Activated T-cell treated with anti-CD3 and anti-CD28 coated beads, Interleukin-2, amount 50 U/mL, for 1 hour (primary cell): ENCODE measurements at regions not wholly inside any gene's neighbourhood (a gene's known extent, or its start where the extent isn't known, plus 50 kb on each side); places are given as distances from the start of the nearest gene placed in this dataset.

Experiments used
- DNase-seq: peaks from one replicate; pipeline ENCODE4 v3.0.0-alpha.2; 2020

GRCh38 chr16:50991436-50991835 is 159.6 kb downstream of the SALL1 start:
- DNase-seq = no peak

DNA sequence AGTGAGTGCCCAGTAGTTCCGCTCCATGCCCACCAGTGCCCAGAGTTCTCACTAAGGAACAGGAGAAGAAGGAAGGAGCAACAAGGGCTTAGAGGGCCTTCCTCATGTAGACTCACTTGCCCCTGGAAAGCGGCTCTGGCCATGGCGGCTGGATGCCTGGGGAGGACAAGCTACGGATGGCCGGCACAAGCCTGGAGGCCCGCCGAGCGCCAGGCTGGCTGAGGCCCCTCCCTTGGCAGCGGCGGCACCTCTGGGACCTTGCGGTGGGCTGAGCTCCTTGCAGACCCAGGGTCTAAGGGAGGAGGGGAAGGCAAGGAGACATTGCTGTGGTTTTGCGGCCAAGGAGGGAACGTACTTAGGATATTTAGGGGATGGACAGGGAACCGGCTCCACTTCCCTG is 160.1 kb downstream of the SALL1 start:
- no peak for DNase-seq

DNA sequence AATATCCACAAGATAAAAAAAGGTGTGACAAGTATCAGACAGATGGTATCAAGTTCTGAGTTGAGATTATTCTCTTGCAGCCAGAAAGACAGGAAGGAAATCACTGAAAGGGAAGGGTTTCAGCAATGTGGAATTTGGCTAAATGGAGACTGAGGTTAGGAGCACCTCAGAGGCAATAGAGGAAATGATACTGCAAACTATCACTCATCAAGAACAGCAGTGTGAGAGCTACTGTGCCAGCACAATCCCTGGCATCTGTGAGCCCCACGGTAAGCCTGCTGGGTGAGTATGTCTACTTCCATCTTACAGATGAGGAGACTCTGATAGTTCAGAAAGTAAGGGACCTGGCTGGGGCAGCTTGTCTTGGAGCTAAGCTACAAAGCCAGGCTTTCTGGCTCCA is 162.0 kb downstream of the SALL1 start:
- no peak for DNase-seq

DNA sequence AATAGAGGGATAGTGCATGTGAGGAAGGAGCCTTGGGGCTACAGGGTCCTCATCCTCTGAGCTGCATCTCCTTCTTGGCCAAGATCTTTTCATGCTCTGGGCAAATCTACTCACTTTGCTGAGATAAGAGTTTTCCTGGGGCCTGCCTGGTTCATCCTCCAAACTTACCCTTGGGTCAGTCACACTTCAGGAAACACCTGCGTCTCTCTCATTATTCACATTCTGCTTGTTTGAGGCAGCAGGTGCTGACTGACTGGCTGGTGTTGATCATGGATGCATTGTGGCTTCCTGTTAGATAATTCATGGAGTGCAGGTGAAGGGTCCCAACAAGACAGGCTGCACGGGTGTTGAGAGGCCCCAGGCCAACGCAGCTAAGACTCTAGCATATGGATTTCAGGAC is 162.6 kb downstream of the SALL1 start:
- DNase-seq = no peak

- DNase-seq = no peak
Observed at GRCh38 chr16:50986453-50986852, 164.6 kb downstream of the SALL1 start.

DNA sequence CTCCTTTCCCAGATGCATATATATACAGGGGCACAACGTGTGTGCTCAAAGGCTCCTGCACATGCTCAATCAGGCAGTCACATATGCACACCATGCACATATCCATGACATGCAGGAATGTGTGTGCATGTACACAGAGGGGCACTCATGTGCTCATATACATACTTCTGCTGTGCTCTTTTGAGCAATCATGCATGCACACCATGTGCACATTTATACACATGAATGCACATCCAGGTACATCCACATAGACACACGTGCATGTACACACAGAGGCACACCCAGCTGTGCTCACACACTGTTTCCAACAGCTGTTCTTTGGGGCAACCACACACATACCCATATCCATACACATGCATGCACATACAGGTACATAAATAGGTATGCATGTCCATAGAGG is 165.3 kb downstream of the SALL1 start:
- DNase-seq = no peak

- no peak for DNase-seq
Observed at GRCh38 chr16:50984688-50985087, 166.4 kb downstream of the SALL1 start.

DNA sequence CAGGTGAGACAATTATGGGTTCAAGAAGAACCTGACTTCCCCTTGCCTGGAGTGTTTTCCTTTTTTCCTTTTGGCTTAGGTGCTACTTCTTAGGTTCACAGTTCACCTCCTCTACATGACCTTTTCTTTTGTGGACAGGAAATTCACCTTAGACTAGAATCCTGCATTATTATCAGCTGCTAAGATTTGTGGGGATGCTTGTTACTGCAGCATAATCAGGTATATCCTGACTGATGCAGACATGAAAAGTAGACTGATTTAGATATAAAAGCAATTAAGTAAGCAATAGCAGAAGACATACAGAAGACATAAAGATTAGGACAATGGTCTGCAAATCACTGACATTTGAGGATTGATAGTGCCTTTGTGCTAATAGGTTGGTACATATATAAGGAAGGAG is 168.3 kb downstream of the SALL1 start:
- DNase-seq = no peak

DNA sequence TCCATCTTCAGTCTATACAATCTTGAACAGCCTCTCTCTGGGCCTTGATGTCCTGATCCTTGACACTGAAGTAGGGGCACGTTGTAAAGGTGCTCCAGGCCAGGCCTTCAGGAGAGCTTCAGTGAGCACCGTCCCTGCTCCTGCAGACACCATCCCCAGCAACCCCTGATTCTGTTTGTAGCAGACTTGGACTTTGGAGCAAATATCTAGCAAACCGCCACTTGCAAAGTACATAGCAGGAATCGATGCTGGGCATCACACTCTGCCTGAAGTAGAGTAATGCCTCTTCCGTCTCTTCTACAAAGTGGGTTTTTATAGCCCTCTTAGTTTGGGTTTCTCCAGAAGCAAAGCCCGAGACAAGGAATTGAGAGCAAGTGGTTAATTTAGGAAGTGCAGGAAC is 169.1 kb downstream of the SALL1 start:
- DNase-seq = no peak

GRCh38 chr16:50980666-50981065 is 170.4 kb downstream of the SALL1 start:
- no peak for DNase-seq

DNA sequence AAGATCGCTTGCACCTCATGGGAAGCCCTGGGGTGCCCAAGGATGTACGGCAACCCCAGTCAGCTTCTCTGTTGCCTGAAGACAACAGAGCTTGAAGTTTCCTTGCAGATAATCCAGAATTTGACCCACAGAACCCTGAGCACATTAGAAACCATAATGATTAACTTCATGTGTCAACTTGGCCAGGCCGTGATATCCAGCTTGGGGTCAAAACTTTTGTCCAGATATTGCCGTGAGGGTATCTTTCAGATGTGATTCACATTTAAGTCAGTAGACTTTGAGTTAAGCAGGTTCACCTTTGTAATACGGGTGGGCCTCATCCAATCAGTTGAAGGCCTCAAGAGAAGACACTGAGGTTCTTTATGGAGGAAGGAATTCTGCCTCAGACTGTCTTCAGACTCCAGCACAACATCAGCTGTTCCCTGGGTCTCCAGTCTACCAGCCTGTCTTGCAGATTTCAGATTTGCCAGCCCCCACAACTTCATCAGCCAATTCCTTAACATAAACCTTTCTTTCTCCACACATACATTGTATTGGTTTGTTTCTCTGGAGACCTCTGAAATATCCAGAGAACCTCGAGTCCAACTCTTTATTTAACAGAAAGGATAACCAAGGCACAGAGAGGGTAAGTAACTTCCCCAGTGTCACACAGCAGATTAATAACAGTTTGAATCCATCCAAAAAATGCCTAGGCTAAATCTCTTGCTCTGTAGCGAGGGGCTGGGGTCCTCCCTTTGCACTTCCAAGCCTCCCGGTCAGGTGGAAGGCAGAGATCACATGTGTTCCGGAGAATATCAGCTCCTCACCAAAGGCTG is 171.1 kb downstream of the SALL1 start:
- DNase-seq = no peak

DNA sequence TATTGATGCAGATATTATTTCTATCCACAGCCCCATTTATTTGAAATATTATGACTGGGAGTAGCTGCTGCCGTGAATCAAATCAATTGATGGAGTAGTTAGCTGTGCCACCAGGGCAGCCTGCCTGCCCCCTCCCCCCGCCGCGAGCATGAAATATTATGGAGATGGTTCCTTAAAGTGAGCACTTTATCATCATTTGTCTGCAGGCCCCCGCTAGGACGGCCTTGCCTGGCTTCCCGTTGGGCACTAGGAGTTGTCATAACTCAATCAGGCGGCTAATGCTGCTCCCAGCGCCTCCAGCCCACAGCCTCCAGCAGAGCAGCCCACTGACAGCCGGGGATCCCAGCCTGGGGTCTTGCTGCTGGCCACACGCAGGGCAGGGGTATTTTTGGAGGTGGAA is 173.9 kb downstream of the SALL1 start:
- no peak for DNase-seq

GRCh38 chr16:50974438-50975036 is 176.5 kb downstream of the SALL1 start:
- DNase-seq = no peak

DNA sequence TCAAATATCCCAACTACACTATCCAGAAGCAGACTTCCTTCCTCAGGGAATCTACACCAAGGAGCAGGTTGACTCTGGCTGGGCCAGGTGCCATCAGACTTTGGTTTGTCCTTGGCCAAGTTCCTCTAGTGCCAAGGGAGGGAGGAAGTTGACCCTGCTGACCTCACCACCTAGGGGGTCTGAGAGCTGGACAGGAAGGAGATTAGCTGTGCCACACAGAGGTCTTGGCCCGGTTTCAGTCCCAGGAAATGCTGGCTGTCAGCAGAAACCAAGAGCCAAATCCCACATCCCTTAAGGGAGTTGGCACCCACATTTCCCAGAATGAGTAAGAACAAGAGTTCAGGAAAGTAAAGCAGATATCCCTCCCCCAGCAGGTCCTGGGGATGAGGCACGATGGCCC is 178.2 kb downstream of the SALL1 start:
- no peak for DNase-seq

DNA sequence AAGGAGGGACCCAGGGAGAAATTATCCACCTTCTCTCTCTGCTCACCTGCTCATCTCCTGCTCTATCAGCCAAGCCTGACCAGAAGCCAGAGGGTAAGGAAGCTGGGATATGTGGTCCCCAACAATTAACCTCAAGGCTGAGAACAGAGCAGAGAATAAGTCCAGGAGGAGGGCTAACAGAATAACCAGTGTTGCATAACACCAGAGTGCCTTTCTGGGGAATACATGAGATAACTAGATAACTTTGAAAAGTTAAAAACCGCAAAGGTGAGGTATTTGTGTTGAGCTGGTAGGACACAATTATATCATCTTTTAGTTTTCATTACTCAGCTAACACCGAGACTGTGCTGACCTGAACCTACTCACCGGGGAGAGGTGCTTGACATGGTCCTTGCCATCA is 180.8 kb downstream of the SALL1 start:
- no peak for DNase-seq

- DNase-seq = no peak
Observed at GRCh38 chr16:50967827-50968612, 183.1 kb downstream of the SALL1 start.

DNA sequence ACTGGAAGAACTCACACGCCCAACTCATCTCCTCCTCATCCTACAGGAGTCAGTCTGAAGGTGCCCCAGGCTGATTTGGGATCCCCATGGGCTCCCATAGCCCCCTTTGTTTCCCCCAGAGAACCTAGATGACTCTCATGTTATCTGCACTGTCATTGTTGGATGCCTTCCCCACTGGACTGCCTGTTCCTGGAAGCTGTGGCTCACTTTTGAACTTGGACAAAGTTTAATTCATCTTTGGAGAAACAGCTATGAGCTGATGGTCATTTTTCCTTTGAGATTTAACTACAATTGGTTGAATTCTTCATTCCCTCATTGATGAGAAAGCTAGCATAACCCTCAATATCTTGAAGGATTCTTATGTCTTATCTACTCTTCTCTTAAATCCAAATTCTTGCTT is 186.6 kb downstream of the SALL1 start:
- no peak for DNase-seq

DNA sequence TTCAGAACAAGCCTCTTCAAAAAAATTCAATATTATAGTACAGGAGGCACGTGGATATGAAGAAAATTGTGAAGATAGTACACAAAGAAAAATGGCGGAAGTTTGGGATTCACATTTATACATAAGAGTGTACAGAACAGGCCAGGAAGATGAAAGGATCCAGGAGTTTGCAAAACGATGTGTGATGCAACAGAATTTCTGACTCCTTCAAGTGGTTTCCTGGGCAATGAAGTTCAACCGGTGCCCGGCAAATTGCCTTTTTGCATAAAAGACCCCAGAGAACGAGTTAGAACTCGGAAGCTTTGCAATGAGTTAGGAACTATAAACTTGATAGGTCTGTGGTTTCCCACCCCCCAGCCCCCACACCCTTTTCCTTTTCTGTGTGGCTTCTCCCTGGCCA is 189.1 kb downstream of the SALL1 start:
- no peak for DNase-seq

DNA sequence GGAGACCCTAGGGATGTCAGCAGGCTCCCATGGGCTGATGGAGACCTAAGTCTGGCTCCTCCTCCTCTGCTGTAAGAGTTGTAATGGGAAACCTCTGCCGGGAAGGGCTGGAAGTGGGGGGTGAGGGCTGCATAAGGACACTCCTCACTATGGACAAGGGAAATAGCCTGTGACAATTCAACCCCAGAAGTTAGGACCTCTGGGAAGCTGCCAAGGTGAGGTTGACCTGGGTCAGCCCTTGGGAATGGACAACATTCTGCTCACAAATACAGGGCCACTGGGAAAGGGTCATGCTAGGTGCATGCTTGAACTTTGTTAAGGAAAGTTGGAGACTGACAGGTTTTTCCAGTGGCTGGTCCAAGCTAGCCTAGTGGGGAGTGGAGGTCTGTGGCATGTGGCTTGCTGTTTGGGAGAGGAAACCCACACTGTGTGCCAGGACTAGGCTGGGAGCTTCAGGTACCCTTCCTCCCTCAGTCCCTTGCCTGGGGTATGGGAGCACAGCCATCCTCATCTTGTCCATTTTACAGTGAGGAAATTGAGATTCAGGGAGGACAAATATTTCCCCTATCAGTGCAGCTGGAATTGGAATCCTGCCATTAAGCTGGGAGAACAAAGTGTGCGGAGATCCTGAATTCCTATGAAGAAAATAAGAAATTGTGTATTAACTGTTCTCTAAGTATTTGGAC is 190.4 kb downstream of the SALL1 start:
- no peak for DNase-seq

GRCh38 chr16:50957056-50957455 is 194.0 kb downstream of the SALL1 start:
- DNase-seq = no peak

- no peak for DNase-seq
Observed at GRCh38 chr16:50956637-50957036, 194.4 kb downstream of the SALL1 start.

DNA sequence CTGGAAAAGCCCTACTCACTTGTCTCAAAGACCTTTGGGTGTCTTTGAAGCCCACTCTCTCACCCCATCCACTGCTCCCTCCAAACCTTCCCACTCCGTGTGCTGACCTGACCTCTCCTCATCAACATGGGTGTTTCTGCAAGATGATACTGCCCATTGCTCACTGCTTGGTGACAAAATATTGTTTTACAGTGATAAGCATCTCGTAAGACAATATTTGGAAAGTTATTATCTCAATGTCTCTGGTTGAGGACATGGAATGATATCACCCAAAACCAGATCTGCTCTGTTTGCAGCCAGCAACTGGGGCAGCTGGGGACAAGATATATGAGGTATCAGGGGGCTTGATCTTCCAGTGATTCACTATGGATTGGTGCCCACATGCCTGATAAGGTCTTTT is 195.8 kb downstream of the SALL1 start:
- DNase-seq = no peak

- DNase-seq = no peak
Observed at GRCh38 chr16:50954469-50954868, 196.6 kb downstream of the SALL1 start.

GRCh38 chr16:50953290-50953689 is 197.8 kb downstream of the SALL1 start:
- no peak for DNase-seq
